HepG2 (cell line): ENCODE measurements at regions not wholly inside any gene's neighbourhood (a gene's known extent, or its start where the extent isn't known, plus 50 kb on each side); places are given as distances from the start of the nearest gene placed in this dataset.

Experiments used
- ATAC-seq: fragments of 200-7000 bp; cut with Tn5 transposase; 3 replicates; pipeline ENCODE4 v1.9.1; 2020; ENCODE audit warnings: mild to moderate bottlenecking, moderate library complexity
- BruUV-seq: library from RNA; stranded (reverse); fragments of 400-500 nt; replicated peaks from 2 replicates; lab custom pipeline; 2021; lab: Mats Ljungman, UMichigan
- CTCF ChIA-PET: fragments of 300-600 bp; formaldehyde crosslinking; extraction: SDS; loops from one replicate; lab custom pipeline; 2021; ENCODE audit warnings: low total read pairs, inconsistent platforms, low intra/inter-chr PET ratio; lab: Yijun Ruan, JAX
- POLR2A ChIA-PET: fragments of 350-600 bp; sonication (Branson Sonifier 250); formaldehyde crosslinking; loops from one replicate; lab custom pipeline; 2020; ENCODE audit warnings: antibody characterized with exemption, inconsistent platforms; lab: Yijun Ruan, JAX
- DNase-seq: peaks from one replicate; pipeline ENCODE4 v3.0.0-alpha.2; 2015; ENCODE audit warnings: low spot score
- FAIRE-seq: peaks from 3 replicates; lab custom pipeline; 2011; peaks lifted over from hg19 to GRCh38; lab: Jason Lieb, UNC
- H2AFZ ChIP-seq: one replicate; pipeline ENCODE4 v1.6.1; 2011; ENCODE audit warnings: low read length, inconsistent platforms
- H3K27ac ChIP-seq: fragments of 300-600 bp; 3 replicates; pipeline ENCODE4 v1.8.0; 2011; ENCODE audit warnings: mixed run types, mild to moderate bottlenecking, mixed read lengths, low read length, inconsistent platforms; ENCODE audit not compliant: insufficient read depth; ENCODE audit errors: extremely low read length
- H3K27me3 ChIP-seq, 2 experiments: fragments of 200-600 bp in 1 of 2; 2 replicates in 1 of 2; 3 replicates in 1 of 2; pipeline versions ENCODE4 v1.6.0 to v1.8.0; 2011; ENCODE audit warnings: low read length in 2 of 2, mild to moderate bottlenecking in 2 of 2, moderate library complexity in 2 of 2, inconsistent platforms in 1 of 2; ENCODE audit not compliant: insufficient read depth in 2 of 2, control insufficient read depth in 1 of 2
- H3K36me3 ChIP-seq, 2 experiments: fragments of 200-600 bp in 1 of 2; replicated peaks in 1 of 2; 2 replicates in 1 of 2; 3 replicates in 1 of 2; pipeline versions ENCODE4 v1.5.1 to v1.8.0; 2011; ENCODE audit warnings: low read length in 2 of 2, inconsistent platforms in 1 of 2; ENCODE audit not compliant: insufficient read depth in 2 of 2, control insufficient read depth in 1 of 2
- H3K4me1 ChIP-seq: 2 replicates; pipeline ENCODE4 v1.5.1; 2012; ENCODE audit warnings: low read length, inconsistent platforms; ENCODE audit not compliant: insufficient read depth
- H3K4me2 ChIP-seq: 2 replicates; pipeline ENCODE4 v1.6.0; 2011; ENCODE audit warnings: low read depth, low read length, inconsistent platforms
- H3K4me3 ChIP-seq, 3 experiments: fragments of 200-600 bp in 1 of 3; sonication (generic), shearing (Covaris generic) in 1 of 3; replicated peaks in 1 of 3; 2 replicates each; pipeline ENCODE4 v1.5.1; 2011 to 2016; ENCODE audit warnings: low read length in 3 of 3, inconsistent platforms in 2 of 3, low read depth in 2 of 3, mild to moderate bottlenecking in 2 of 3, control low read depth in 1 of 3, mixed read lengths in 1 of 3; ENCODE audit not compliant: insufficient read depth in 1 of 3
- H3K79me2 ChIP-seq: one replicate; pipeline ENCODE4 v1.6.1; 2011; ENCODE audit warnings: low read length, inconsistent platforms; ENCODE audit not compliant: insufficient read depth
- H3K9ac ChIP-seq: 2 replicates; pipeline ENCODE4 v1.6.0; 2011; ENCODE audit warnings: mild to moderate bottlenecking, low read depth, low read length, inconsistent platforms; ENCODE audit not compliant: insufficient read depth
- H3K9me3 ChIP-seq: 2 replicates; pipeline ENCODE4 v1.5.1; 2012; ENCODE audit warnings: mild to moderate bottlenecking, low read length
- H4K20me1 ChIP-seq: 2 replicates; pipeline ENCODE4 v1.6.0; 2011; ENCODE audit warnings: inconsistent platforms, mild to moderate bottlenecking, low read length, moderate library complexity; ENCODE audit not compliant: insufficient read depth
- GLMP ChIP-seq: sonication (generic); formaldehyde crosslinking; IDR thresholded peaks from 2 replicates; pipeline ENCODE4 v1.9.0; 2021; ENCODE audit warnings: missing genetic modification reagents, mild to moderate bottlenecking, borderline replicate concordance
- HINFP ChIP-seq: sonication (generic); formaldehyde crosslinking; IDR thresholded peaks from 2 replicates; pipeline ENCODE4 v1.4.0; 2020; ENCODE audit warnings: low read depth, mild to moderate bottlenecking, missing genetic modification reagents
- NFRKB ChIP-seq: fragments of 450-650 bp; IDR thresholded peaks from 2 replicates; pipeline ENCODE4 v1.6.1; 2017
- PHF8 ChIP-seq: sonication (generic); formaldehyde crosslinking; IDR thresholded peaks from 2 replicates; pipeline ENCODE4 v1.5.0; 2020; ENCODE audit warnings: missing genetic modification reagents
- SNAPC2 ChIP-seq: sonication (generic); formaldehyde crosslinking; IDR thresholded peaks from 2 replicates; pipeline ENCODE4 v1.8.1; 2022; ENCODE audit warnings: mild to moderate bottlenecking, missing genetic modification reagents
- ZNF101 ChIP-seq: sonication (generic); formaldehyde crosslinking; IDR thresholded peaks from 2 replicates; pipeline ENCODE4 v1.4.0; 2020; ENCODE audit warnings: mild to moderate bottlenecking, low read depth, missing genetic modification reagents, borderline replicate concordance
- ZNF547 ChIP-seq: sonication (generic); formaldehyde crosslinking; IDR thresholded peaks from 2 replicates; pipeline ENCODE4 v1.5.1; 2020; ENCODE audit warnings: mild to moderate bottlenecking, missing genetic modification reagents
- ZSCAN21 ChIP-seq: sonication (generic); formaldehyde crosslinking; IDR thresholded peaks from 2 replicates; pipeline ENCODE4 v1.8.0; 2022; ENCODE audit warnings: mild to moderate bottlenecking, missing genetic modification reagents, moderate library complexity, borderline replicate concordance
- ZSCAN22 ChIP-seq: sonication (generic); formaldehyde crosslinking; IDR thresholded peaks from 2 replicates; pipeline ENCODE4 v1.4.0; 2020; ENCODE audit warnings: mild to moderate bottlenecking, missing genetic modification reagents
- WGBS: methylation state at CpG from one replicate; pipeline ENCODE4 v1.1.6; 2017; ENCODE audit warnings: low lambda C conversion rate; 5-methylcytosine and 5-hydroxymethylcytosine counted together
- in situ Hi-C: cut with HindIII; loops from 2 replicates; pipeline ENCODE4 v1.10.0; 2017; ENCODE audit warnings: low pct_unique_long_range_greater_than_20kb; ENCODE audit not compliant: extremely low pct_ligation_motif_present
- intact Hi-C: fragments of 100-400 bp; cut with micrococcal nuclease; formaldehyde crosslinking; loops from one replicate; pipeline ENCODE4 v1.10.0; 2022; ENCODE audit not compliant: unreplicated experiment
- TF ChIP-seq, protein P1 (sequence below): sonication (generic); formaldehyde crosslinking; IDR thresholded peaks from 2 replicates; pipeline ENCODE4 v1.4.0; 2020; ENCODE audit warnings: mild to moderate bottlenecking, low read depth, missing genetic modification reagents
- TF ChIP-seq, protein P2 (sequence below): sonication (generic); formaldehyde crosslinking; IDR thresholded peaks from 2 replicates; pipeline ENCODE4 v1.8.0; 2022; ENCODE audit warnings: low read depth, missing genetic modification reagents
- TF ChIP-seq, protein P3 (sequence below): sonication (generic); formaldehyde crosslinking; IDR thresholded peaks from 2 replicates; pipeline ENCODE4 v1.4.0; 2020; ENCODE audit warnings: missing genetic modification reagents, borderline replicate concordance

DNA sequence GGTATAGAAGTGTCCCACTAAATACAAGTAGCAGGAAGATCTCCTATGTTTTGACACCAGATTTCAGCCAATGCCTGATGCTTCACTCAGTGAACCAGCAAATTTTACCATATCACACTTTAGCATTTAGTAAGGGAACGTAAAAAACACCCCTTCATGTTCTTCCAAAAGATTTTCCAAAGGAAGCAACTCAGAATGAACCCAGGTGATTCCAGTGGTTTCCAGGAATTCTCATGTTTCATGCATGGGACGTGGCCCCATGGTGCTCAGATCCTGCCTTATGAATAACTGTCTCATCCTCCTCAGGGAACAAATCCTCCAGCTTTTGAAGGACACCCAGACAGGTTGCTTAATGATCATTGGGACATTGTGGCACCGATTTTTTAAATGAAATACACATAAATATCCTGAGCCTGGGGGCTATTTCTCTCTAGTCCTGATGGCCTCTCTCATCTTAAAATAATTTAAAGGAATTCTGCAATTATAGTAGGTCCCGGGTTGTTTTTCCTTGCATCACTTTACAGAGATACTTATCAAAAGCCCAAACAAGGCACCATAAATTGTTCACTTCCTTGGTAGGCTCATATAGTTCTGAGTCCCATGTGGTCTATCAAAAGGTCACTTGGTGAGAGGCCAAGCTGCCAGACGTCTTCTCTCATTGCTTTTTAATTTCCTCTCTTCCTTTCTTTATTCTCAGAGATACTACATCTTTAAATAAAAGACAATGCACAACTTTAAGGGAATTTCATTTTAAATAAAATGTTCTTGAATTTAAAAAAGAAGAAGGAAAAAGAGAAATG, 261.0 kb downstream of the ZNF516 start:
- in situ Hi-C loops = no loop called here
- no peak for DNase-seq
- no peaks in the 10 kb centered on the region for H3K4me1 ChIP-seq
- no peaks in the 10 kb centered on the region for H3K9me3 ChIP-seq
- H3K4me2 ChIP-seq = no peak overlapping the region
- ATAC-seq = no peak
- no peak overlapping the region for H3K9ac ChIP-seq
- H3K36me3 ChIP-seq = no peaks in the 10 kb centered on the region
- H3K27ac ChIP-seq = no peak overlapping the region
- ChIA-PET POLR2A (no interaction called here), CTCF (no interaction called here)
- no peaks in the 10 kb centered on the region for H3K79me2 ChIP-seq
- no peak overlapping the region for H2AFZ ChIP-seq
- no peaks in the 10 kb centered on the region for H4K20me1 ChIP-seq
- peaks cover 2 to 13% of the 10 kb centered on the region in 2 experiments; a peak in 2 of 5 replicates for H3K27me3 ChIP-seq
- BruUV-seq = no TSS peak
- no peak for FAIRE-seq
- H3K4me3 ChIP-seq = no peak overlapping the region
- intact Hi-C loops = no loop called here
- under 1% methylated on average over 5 of the region's 5 CpGs for WGBS
- TF ChIP-seq, protein P1, sequence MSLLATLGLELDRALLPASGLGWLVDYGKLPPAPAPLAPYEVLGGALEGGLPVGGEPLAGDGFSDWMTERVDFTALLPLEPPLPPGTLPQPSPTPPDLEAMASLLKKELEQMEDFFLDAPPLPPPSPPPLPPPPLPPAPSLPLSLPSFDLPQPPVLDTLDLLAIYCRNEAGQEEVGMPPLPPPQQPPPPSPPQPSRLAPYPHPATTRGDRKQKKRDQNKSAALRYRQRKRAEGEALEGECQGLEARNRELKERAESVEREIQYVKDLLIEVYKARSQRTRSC = no peak
- TF ChIP-seq, protein P2, sequence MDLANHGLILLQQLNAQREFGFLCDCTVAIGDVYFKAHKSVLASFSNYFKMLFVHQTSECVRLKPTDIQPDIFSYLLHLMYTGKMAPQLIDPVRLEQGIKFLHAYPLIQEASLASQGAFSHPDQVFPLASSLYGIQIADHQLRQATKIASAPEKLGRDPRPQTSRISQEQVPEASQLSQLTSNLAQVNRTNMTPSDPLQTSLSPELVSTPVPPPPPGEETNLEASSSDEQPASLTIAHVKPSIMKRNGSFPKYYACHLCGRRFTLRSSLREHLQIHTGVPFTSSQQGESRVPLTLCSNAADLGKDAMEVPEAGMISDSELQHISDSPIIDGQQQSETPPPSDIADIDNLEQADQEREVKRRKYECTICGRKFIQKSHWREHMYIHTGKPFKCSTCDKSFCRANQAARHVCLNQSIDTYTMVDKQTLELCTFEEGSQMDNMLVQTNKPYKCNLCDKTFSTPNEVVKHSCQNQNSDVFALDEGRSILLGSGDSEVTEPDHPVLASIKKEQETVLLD (CRISPR knock-in tag) = no peak
- TF ChIP-seq GLMP (CRISPR knock-in tag) (no peak), NFRKB (no peak), ZSCAN21 (CRISPR knock-in tag) (no peak), PHF8 (CRISPR knock-in tag) (no peak), ZNF547 (no peak), HINFP (no peak), ZNF101 (CRISPR knock-in tag) (no peak), SNAPC2 (CRISPR knock-in tag) (no peak), ZSCAN22 (CRISPR knock-in tag) (no peak)
- TF ChIP-seq, protein P3, sequence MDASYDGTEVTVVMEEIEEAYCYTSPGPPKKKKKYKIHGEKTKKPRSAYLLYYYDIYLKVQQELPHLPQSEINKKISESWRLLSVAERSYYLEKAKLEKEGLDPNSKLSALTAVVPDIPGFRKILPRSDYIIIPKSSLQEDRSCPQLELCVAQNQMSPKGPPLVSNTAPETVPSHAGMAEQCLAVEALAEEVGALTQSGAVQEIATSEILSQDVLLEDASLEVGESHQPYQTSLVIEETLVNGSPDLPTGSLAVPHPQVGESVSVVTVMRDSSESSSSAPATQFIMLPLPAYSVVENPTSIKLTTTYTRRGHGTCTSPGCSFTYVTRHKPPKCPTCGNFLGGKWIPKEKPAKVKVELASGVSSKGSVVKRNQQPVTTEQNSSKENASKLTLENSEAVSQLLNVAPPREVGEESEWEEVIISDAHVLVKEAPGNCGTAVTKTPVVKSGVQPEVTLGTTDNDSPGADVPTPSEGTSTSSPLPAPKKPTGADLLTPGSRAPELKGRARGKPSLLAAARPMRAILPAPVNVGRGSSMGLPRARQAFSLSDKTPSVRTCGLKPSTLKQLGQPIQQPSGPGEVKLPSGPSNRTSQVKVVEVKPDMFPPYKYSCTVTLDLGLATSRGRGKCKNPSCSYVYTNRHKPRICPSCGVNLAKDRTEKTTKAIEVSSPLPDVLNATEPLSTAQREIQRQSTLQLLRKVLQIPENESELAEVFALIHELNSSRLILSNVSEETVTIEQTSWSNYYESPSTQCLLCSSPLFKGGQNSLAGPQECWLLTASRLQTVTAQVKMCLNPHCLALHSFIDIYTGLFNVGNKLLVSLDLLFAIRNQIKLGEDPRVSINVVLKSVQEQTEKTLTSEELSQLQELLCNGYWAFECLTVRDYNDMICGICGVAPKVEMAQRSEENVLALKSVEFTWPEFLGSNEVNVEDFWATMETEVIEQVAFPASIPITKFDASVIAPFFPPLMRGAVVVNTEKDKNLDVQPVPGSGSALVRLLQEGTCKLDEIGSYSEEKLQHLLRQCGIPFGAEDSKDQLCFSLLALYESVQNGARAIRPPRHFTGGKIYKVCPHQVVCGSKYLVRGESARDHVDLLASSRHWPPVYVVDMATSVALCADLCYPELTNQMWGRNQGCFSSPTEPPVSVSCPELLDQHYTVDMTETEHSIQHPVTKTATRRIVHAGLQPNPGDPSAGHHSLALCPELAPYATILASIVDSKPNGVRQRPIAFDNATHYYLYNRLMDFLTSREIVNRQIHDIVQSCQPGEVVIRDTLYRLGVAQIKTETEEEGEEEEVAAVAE = no peak
